Amygdala (tissue), 56 donors: ENCODE measurements at regions not wholly inside any gene's neighbourhood (a gene's known extent, or its start where the extent isn't known, plus 50 kb on each side); places are given as distances from the start of the nearest gene placed in this dataset.
"Not testable (repeated sequence)": the region's sequence is repeated elsewhere in the genome, so short reads cannot be mapped to it uniquely, and the experiment has no call there.

Experiments
- DNase-seq, 56 donors: peaks; one replicate each; lab custom pipeline; 2025; lab: John Stamatoyannopoulos, UW

GRCh38 chr10:32143302-32143847 lies 87.2 kb upstream of the KIF5B start:
- no peak for DNase-seq

GRCh38 chr10:32142646-32143045 lies 86.4 kb upstream of the KIF5B start:
- DNase-seq = no peak

GRCh38 chr10:32141018-32141807 lies 85.0 kb upstream of the KIF5B start:
- no peak for DNase-seq

GRCh38 chr10:32140403-32140802 lies 84.2 kb upstream of the KIF5B start:
- DNase-seq = no peak

GRCh38 chr10:32139223-32140073 lies 83.2 kb upstream of the KIF5B start:
- peak in 8 of 56 donors; percentile 4 to 41 (median 12) for DNase-seq

GRCh38 chr10:32136927-32137326 lies 80.7 kb upstream of the KIF5B start:
- DNase-seq = not testable (repeated sequence)

GRCh38 chr10:32135796-32136195 lies 79.6 kb upstream of the KIF5B start:
- not testable (repeated sequence) for DNase-seq

GRCh38 chr10:32132357-32132946 lies 76.2 kb upstream of the KIF5B start:
- DNase-seq = no peak

GRCh38 chr10:32131388-32131787 lies 75.2 kb upstream of the KIF5B start:
- no peak for DNase-seq

- no peak for DNase-seq
Observed at GRCh38 chr10:32130788-32131187, 74.6 kb upstream of the KIF5B start.

- peak in 13 of 56 donors; percentile 1 to 53 (median 13) for DNase-seq
Observed at GRCh38 chr10:32125023-32125422, 68.8 kb upstream of the KIF5B start.

- DNase-seq = peak in 2 of 56 donors; percentile 1 to 5
Observed at GRCh38 chr10:32123021-32123420, 66.8 kb upstream of the KIF5B start.

- DNase-seq = no peak
Observed at GRCh38 chr10:32121648-32122047, 65.4 kb upstream of the KIF5B start.

GRCh38 chr10:32120147-32120546 lies 63.9 kb upstream of the KIF5B start:
- no peak for DNase-seq

GRCh38 chr10:32114508-32114907 lies 58.3 kb upstream of the KIF5B start:
- DNase-seq = no peak

GRCh38 chr10:32112055-32112454 lies 55.8 kb upstream of the KIF5B start:
- no peak for DNase-seq

GRCh38 chr10:32111585-32111984 lies 55.4 kb upstream of the KIF5B start:
- no peak for DNase-seq

GRCh38 chr10:32110790-32111189 lies 54.6 kb upstream of the KIF5B start:
- DNase-seq = no peak

GRCh38 chr10:32109603-32110002 lies 53.4 kb upstream of the KIF5B start:
- no peak for DNase-seq
